MM.1S (cell line): ENCODE measurements at regions not wholly inside any gene's neighbourhood (a gene's known extent, or its start where the extent isn't known, plus 50 kb on each side); places are given as distances from the start of the nearest gene placed in this dataset.

Source experiments
- CTCF ChIP-seq: fragments of 300-600 bp; sonication (generic); IDR thresholded peaks from 2 replicates; pipeline ENCODE4 v1.5.1; 2016; ENCODE audit warnings: antibody characterized with exemption, low read length, mixed read lengths
- EZH2 ChIP-seq: fragments of 300-600 bp; sonication (generic); optimal IDR thresholded peaks from 2 replicates; pipeline ENCODE3; 2017; ENCODE audit warnings: low read depth, mild to moderate bottlenecking, antibody characterized with exemption, low read length, mixed read lengths

DNA sequence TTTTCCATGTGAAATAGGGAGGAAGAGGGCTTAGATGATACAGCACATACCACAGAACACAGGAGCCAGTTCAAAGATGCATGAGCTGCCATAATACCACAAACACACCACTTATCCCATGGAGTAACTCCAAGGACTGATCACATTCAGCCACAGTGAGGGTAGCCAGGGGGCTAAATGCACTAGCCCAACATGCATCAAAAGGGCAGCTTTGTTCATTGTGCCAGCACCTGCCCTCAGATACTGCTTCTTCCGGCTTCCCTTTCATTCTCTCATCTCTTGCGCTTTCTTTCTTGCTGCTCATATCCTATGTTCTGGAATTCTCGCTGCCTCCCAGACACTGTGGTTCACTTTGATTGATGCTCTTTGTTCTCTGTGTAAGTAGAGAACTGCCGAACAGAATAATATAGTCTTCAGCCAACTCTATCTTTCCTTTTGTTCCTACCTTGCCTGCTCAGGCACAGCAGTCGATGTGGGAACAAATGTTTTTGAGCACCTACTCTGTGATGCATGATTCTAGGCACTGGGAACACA lies 50.0 kb upstream of the SYT6 start:
- TF ChIP-seq CTCF, result no peak
- no peak for TF ChIP-seq EZH2
